ENCODE measurements at regions not wholly inside any gene's neighbourhood (a gene's known extent, or its start where the extent isn't known, plus 50 kb on each side); places are given as distances from the start of the nearest gene placed in this dataset.

DNA sequence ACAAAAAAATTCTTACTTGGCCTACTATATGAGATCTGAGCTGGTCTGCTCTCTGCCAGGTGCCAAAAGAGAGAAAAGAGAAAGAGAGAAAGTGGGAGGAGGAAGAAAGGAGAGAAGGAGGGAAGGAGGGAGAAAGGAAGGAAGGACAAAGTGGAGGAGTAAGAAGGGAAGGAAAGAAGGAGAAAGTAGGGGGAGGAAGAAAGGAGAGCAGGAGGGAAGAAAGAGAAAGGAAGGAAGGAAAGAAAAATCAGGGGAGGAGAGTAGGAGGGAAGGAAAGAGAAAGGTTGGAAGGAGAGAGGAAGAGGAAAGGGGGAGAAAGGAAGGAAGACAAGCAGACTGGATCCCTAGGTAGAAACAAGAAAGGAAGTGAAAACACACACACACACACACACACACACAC lies 96.8 kb downstream of the RPS29 start:
- TF ChIP-seq, protein P1, sequence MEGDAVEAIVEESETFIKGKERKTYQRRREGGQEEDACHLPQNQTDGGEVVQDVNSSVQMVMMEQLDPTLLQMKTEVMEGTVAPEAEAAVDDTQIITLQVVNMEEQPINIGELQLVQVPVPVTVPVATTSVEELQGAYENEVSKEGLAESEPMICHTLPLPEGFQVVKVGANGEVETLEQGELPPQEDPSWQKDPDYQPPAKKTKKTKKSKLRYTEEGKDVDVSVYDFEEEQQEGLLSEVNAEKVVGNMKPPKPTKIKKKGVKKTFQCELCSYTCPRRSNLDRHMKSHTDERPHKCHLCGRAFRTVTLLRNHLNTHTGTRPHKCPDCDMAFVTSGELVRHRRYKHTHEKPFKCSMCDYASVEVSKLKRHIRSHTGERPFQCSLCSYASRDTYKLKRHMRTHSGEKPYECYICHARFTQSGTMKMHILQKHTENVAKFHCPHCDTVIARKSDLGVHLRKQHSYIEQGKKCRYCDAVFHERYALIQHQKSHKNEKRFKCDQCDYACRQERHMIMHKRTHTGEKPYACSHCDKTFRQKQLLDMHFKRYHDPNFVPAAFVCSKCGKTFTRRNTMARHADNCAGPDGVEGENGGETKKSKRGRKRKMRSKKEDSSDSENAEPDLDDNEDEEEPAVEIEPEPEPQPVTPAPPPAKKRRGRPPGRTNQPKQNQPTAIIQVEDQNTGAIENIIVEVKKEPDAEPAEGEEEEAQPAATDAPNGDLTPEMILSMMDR (IDR thresholded peaks at IDR 0.05): no peak
- TF ChIP-seq EZH2 (IDR thresholded peaks at IDR 0.05; ENCODE audit: borderline replicate concordance, insufficient read depth, low read depth, low read length, poor library complexity, severe bottlenecking): no peak
